ENCODE measurements at regions not wholly inside any gene's neighbourhood (a gene's known extent, or its start where the extent isn't known, plus 50 kb on each side); places are given as distances from the start of the nearest gene placed in this dataset.

- Histone ChIP-seq H2AK5ac (ENCODE audit: low read depth, low read length) (no peak overlapping the region), H3K9ac (replicated peaks in 1 of 4; ENCODE audit: extremely low read depth in 1 of 4, low read depth in 3 of 4, low read length in 3 of 4) (no peak overlapping the region), H2AFZ (ENCODE audit: low read length) (no peak overlapping the region), H3K4me1 (replicated peaks in 1 of 4; ENCODE audit: control insufficient read depth in 3 of 4, insufficient read depth in 4 of 4, low read length in 3 of 4) (no peaks in the 10 kb centered on the region), H3K9me3 (ENCODE audit: insufficient read depth in 2 of 2, low read depth in 1 of 2, low read length in 1 of 2) (peaks cover 63 to 64% of the 10 kb centered on the region in 2 experiments), H2BK20ac (ENCODE audit: low read length) (no peak overlapping the region), H3K36me3 (ENCODE audit: control insufficient read depth in 2 of 4, insufficient read depth in 4 of 4, low read length in 3 of 4) (no peaks in the 10 kb centered on the region), H2BK12ac (ENCODE audit: low read depth, low read length) (no peak overlapping the region), H4K5ac (ENCODE audit: insufficient read length, low read depth, low read length) (no peak overlapping the region), H3K14ac (ENCODE audit: insufficient read length) (no peak overlapping the region), H3K4me3 (ENCODE audit: extremely low read depth in 1 of 4, insufficient read depth in 2 of 4, low read depth in 3 of 4, low read length in 4 of 4) (no peak overlapping the region), H3K23me2 (ENCODE audit: low read depth, low read length) (no peaks in the 10 kb centered on the region), H4K8ac (ENCODE audit: extremely low read depth, insufficient read depth, low read length) (no peak overlapping the region), H3K18ac (ENCODE audit: extremely low read depth, low read length) (no peak overlapping the region), H3K79me1 (ENCODE audit: low read depth, low read length) (no peaks in the 10 kb centered on the region), H3K27me3 (replicated peaks in 1 of 4; ENCODE audit: control insufficient read depth in 3 of 4, extremely low read depth in 1 of 4, insufficient read depth in 3 of 4, low read length in 3 of 4) (no peaks in the 10 kb centered on the region), H3K56ac (replicated peaks; ENCODE audit: insufficient read length, low read depth, low read length) (no peak overlapping the region), H2BK120ac (replicated peaks; ENCODE audit: low read depth, low read length) (no peak overlapping the region), H3K4me2 (ENCODE audit: insufficient read depth in 1 of 2, low read depth in 2 of 2, low read length in 2 of 2) (no peak overlapping the region), H3K27ac (ENCODE audit: low read depth, low read length) (no peak overlapping the region), H3K4ac (replicated peaks; ENCODE audit: insufficient read length, low read depth, low read length) (no peak overlapping the region), H2BK5ac (ENCODE audit: low read depth, low read length) (no peak overlapping the region), H3K79me2 (ENCODE audit: control insufficient read depth in 1 of 2, insufficient read depth in 2 of 2, low read length in 2 of 2) (no peaks in the 10 kb centered on the region), H4K20me1 (replicated peaks in 1 of 2; ENCODE audit: control insufficient read depth in 1 of 2, insufficient read depth in 2 of 2, low read length in 2 of 2) (no peaks in the 10 kb centered on the region), H4K91ac (replicated peaks; ENCODE audit: insufficient read length, low read length) (no peak overlapping the region), H2BK15ac (ENCODE audit: low read length) (no peak overlapping the region), H3K23ac (ENCODE audit: insufficient read length) (no peak overlapping the region)
- 85% methylated on average over 3 of the region's 3 CpGs; no CpG with 5 or more reads in 1 of the 2 experiments for WGBS, 2 experiments (ENCODE audit: extremely low coverage in 1 of 2, insufficient coverage in 1 of 2, insufficient read length in 1 of 2, insufficient replicate concordance in 2 of 2, low coverage in 1 of 2, low lambda C conversion rate in 2 of 2, missing lambda C conversion rate in 1 of 2)
- ChIA-PET POLR2A (ENCODE audit: partially characterized antibody) (no interaction called here), CTCF (ENCODE audit: partially characterized antibody) (no interaction called here)
- no peak for FAIRE-seq
- TF ChIP-seq E2F6 (IDR thresholded peaks at IDR 0.05) (no peak), RXRA (IDR thresholded peaks at IDR 0.05; ENCODE audit: insufficient read depth, low read depth, low read length) (no peak), JUND (IDR thresholded peaks at IDR 0.05; ENCODE audit: low read length) (no peak), NRF1 (IDR thresholded peaks at IDR 0.05; ENCODE audit: low read depth, low read length) (no peak), CEBPB (IDR thresholded peaks at IDR 0.05; ENCODE audit: low read depth, low read length) (no peak), NANOG (IDR thresholded peaks at IDR 0.05; ENCODE audit: insufficient read depth, low read depth, low read length, poor library complexity, severe bottlenecking) (no peak), BACH1 (IDR thresholded peaks at IDR 0.05; ENCODE audit: low read length) (no peak), CBX5 (IDR thresholded peaks at IDR 0.05; ENCODE audit: low read depth, low read length) (no peak), TAF7 (optimal IDR thresholded peaks at IDR 0.05; ENCODE audit: borderline replicate concordance, low read depth, low read length) (no peak), CTBP2 (IDR thresholded peaks at IDR 0.05; ENCODE audit: borderline replicate concordance, insufficient read depth, insufficient read length, low read length) (no peak), SP4 (IDR thresholded peaks at IDR 0.05; ENCODE audit: low read length) (no peak), SP1 (IDR thresholded peaks at IDR 0.05; ENCODE audit: low read depth, low read length) (no peak), CBX8 (IDR thresholded peaks at IDR 0.05; ENCODE audit: borderline replicate concordance, low read depth, low read length) (no peak), SIN3A (conservative IDR thresholded peaks at IDR 0.05 in 1 of 2, IDR thresholded peaks at IDR 0.05 in 1 of 2; ENCODE audit: low read depth in 1 of 2, low read length in 2 of 2) (no peak), YY1 (IDR thresholded peaks at IDR 0.05; ENCODE audit: low read depth, low read length) (no peak), CHD2 (IDR thresholded peaks at IDR 0.05; ENCODE audit: low read length) (no peak)
- no peak for DNase-seq (ENCODE audit: low read depth in 1 of 2, low spot score in 2 of 2)
Observed at GRCh38 chr14:106222731-106223130, 696.3 kb downstream of the TMEM121 start.

All from H1 (cell line).